ENCODE measurements at regions not wholly inside any gene's neighbourhood (a gene's known extent, or its start where the extent isn't known, plus 50 kb on each side); places are given as distances from the start of the nearest gene placed in this dataset.

GRCh38 chr17:36742267-36743000 is 141.1 kb downstream of the MRM1 start:
- no peak for DNase-seq (ENCODE audit: low read depth in 1 of 2, low spot score in 2 of 2)
- H3K36me3 ChIP-seq, result no peaks in the 10 kb centered on the region
- no peaks in the 10 kb centered on the region for H3K4me1 ChIP-seq (replicated peaks)
- H3K27ac ChIP-seq, result no peak overlapping the region
- H3K27me3 ChIP-seq (replicated peaks), result peaks cover 9% of the 10 kb centered on the region
- no peaks in the 10 kb centered on the region for H3K9me3 ChIP-seq (replicated peaks)
- no peak overlapping the region for H3K4me3 ChIP-seq

DNA sequence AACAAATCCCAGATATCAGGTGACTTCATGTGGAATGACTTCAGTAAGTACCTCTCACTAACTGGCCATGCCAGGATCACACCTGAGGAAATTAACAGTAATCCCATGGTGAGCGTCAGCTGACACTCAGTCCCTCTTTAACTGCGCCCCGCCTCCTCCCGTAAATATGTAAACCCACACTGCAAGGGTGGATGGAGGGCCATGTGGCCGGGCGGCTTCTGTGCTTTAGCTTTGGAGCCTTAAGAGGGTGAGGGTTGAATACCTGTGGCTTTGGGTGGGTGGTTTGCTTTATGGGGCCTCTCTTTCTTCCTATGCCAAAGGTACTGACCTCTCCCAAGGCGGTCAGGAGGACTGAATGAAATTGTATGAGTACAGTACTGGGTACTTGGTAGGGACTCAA is 141.7 kb downstream of the MRM1 start:
- Histone ChIP-seq H3K27me3 (replicated peaks) (peaks cover 9% of the 10 kb centered on the region), H3K36me3 (no peaks in the 10 kb centered on the region), H3K4me1 (replicated peaks) (no peaks in the 10 kb centered on the region), H3K27ac (no peak overlapping the region), H3K9me3 (replicated peaks) (no peaks in the 10 kb centered on the region), H3K4me3 (no peak overlapping the region)
- DNase-seq (ENCODE audit: low read depth in 1 of 2, low spot score in 2 of 2), result no peak

GRCh38 chr17:36746381-36747053 is 145.1 kb downstream of the MRM1 start:
- no peak overlapping the region for H3K4me3 ChIP-seq
- no peaks in the 10 kb centered on the region for H3K36me3 ChIP-seq
- no peaks in the 10 kb centered on the region for H3K4me1 ChIP-seq (replicated peaks)
- H3K27ac ChIP-seq, result no peak overlapping the region
- no peaks in the 10 kb centered on the region for H3K9me3 ChIP-seq (replicated peaks)
- DNase-seq (ENCODE audit: low read depth in 1 of 2, low spot score in 2 of 2), result no peak
- H3K27me3 ChIP-seq (replicated peaks), result peaks cover 6% of the 10 kb centered on the region

DNA sequence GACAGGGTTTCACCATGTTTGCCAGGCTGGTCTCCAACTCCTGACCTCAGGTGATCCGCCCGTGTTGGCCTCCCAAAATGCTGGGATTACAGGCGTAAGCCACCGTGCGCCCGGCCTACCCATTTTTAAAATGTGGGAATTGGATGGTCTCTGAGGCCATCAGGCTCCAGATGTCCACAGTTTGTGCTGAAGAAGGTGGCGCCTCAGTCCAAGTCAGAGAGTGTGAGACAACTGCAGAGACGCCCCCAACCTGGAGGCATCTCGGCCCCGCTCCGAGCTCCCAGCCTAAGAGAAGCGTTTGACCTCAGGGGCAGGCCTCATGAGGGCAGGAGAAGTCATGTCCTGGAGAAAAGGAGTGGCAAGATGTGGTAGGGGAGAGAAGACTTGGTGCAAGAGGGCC is 146.5 kb downstream of the MRM1 start:
- H3K27ac ChIP-seq, result no peak overlapping the region
- H3K9me3 ChIP-seq (replicated peaks), result no peaks in the 10 kb centered on the region
- H3K4me3 ChIP-seq, result no peak overlapping the region
- H3K27me3 ChIP-seq (replicated peaks), result peaks cover 6% of the 10 kb centered on the region
- DNase-seq (ENCODE audit: low read depth in 1 of 2, low spot score in 2 of 2), result no peak
- H3K4me1 ChIP-seq (replicated peaks), result no peaks in the 10 kb centered on the region
- H3K36me3 ChIP-seq, result no peaks in the 10 kb centered on the region

DNA sequence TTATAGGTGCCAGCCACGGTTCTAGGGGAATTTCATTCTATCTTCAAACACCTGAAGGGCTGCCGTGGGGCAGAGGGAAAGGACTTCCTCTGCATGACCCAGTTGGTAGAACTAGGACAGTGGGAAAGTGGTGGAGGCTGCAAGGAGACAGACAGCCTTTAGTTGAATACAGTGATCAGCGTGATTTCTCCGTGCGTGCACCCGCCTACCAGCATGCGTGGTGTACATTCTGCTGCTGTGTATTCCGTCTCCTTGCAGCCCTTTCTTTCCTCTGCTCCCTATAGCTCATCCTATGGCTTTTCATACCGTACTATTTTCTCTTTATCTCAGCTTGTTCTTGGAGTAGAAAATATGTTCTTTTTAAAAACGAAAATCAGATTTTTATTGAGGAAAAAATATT is 146.9 kb downstream of the MRM1 start:
- Histone ChIP-seq H3K4me3 (no peak overlapping the region), H3K4me1 (replicated peaks) (no peaks in the 10 kb centered on the region), H3K36me3 (no peaks in the 10 kb centered on the region), H3K27me3 (replicated peaks) (peaks cover 6% of the 10 kb centered on the region), H3K27ac (no peak overlapping the region), H3K9me3 (replicated peaks) (no peaks in the 10 kb centered on the region)
- DNase-seq (ENCODE audit: low read depth in 1 of 2, low spot score in 2 of 2), result no peak

DNA sequence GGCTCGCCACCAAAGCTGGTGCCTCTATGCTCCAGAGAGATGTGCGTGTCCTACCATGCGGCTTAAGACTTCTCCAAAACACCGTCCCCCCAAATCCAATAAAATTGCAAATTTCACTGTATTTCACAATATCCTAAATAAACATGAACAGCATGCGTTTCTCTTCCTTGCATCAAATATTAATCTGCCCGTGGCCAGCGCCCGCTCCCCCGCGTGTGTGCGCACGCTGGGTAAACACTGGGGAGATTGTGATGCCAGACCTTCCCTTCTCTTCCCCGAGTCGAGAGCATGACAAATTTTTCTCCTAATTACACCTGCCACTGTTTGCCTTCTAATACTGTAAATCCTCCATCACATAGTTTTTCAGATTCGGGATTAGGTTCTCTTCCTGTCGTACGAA is 148.1 kb downstream of the MRM1 start:
- DNase-seq (ENCODE audit: low read depth in 1 of 2, low spot score in 2 of 2), result no peak
- no peak overlapping the region for H3K4me3 ChIP-seq
- no peaks in the 10 kb centered on the region for H3K9me3 ChIP-seq (replicated peaks)
- no peaks in the 10 kb centered on the region for H3K36me3 ChIP-seq
- H3K4me1 ChIP-seq (replicated peaks), result no peaks in the 10 kb centered on the region
- H3K27ac ChIP-seq, result no peak overlapping the region
- H3K27me3 ChIP-seq (replicated peaks), result peaks cover 4% of the 10 kb centered on the region

DNA sequence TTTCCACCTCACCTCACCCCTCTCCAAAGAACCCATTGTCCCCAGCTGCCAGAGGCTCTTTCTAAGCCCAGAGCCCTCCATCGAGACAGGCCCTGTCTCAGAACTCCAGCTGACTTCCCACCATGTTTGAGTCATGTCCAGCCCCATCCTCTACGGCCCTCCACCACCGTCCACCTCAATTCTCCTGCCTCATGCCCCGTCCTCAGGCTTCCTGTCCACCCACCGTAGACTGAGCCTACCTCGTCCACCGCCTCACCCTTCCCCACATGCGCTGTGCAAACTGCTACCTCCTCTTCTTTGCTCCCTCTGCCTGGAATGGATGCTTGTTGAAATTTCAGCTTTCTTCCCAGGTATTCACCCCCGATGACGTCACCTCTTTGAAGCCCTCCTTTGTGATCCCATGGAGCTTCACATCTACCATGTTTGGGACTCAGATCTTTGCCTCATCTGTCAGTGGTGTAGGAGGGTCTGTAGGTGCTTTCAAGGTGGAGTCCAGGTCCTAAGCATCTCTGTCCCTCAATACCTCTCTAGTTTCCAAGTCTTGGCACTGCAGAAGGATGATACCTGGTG is 149.0 kb downstream of the MRM1 start:
- Histone ChIP-seq H3K27ac (no peak overlapping the region), H3K4me3 (no peak overlapping the region), H3K4me1 (replicated peaks) (no peaks in the 10 kb centered on the region), H3K27me3 (replicated peaks) (peaks cover under 1% of the 10 kb centered on the region; the same call in 1 of the 2 replicates), H3K36me3 (no peaks in the 10 kb centered on the region), H3K9me3 (replicated peaks) (no peaks in the 10 kb centered on the region)
- no peak for DNase-seq (ENCODE audit: low read depth in 1 of 2, low spot score in 2 of 2)

- Histone ChIP-seq H3K9me3 (replicated peaks) (no peaks in the 10 kb centered on the region), H3K4me3 (no peak overlapping the region), H3K27ac (no peak overlapping the region), H3K4me1 (replicated peaks) (no peaks in the 10 kb centered on the region), H3K27me3 (replicated peaks) (no peaks in the 10 kb centered on the region; the same call in 1 of the 2 replicates), H3K36me3 (no peaks in the 10 kb centered on the region)
- DNase-seq (ENCODE audit: low read depth in 1 of 2, low spot score in 2 of 2), result no peak
Observed at GRCh38 chr17:36752096-36752888, 150.9 kb downstream of the MRM1 start.

GRCh38 chr17:36755586-36755985 is 154.2 kb downstream of the MRM1 start:
- no peak for DNase-seq (ENCODE audit: low read depth in 1 of 2, low spot score in 2 of 2)
- Histone ChIP-seq H3K9me3 (replicated peaks) (no peaks in the 10 kb centered on the region), H3K27me3 (replicated peaks) (no peaks in the 10 kb centered on the region), H3K27ac (no peak overlapping the region), H3K4me3 (no peak overlapping the region), H3K36me3 (no peaks in the 10 kb centered on the region), H3K4me1 (replicated peaks) (no peaks in the 10 kb centered on the region)

DNA sequence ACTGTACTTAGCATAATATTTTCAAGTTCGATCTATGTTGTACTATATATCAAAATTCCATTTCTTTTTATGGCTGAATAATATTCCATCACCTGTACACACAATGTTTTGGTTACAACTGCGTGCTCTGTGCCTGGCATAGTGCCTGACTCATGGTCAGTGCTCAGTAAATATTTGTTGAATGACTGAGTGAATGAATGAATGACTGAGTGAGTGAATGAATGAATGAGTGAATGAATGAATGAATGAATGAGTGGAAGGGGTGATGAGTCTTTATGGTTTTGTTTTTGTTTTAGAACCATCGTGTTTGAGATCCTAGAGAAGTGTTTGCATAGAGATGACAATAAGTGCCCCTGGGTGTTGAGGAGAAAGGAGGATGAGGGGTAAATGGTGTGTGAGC is 155.3 kb downstream of the MRM1 start:
- H3K27me3 ChIP-seq (replicated peaks), result no peaks in the 10 kb centered on the region
- H3K9me3 ChIP-seq (replicated peaks), result no peaks in the 10 kb centered on the region
- H3K36me3 ChIP-seq, result no peaks in the 10 kb centered on the region
- H3K4me3 ChIP-seq, result no peak overlapping the region
- no peak for DNase-seq (ENCODE audit: low read depth in 1 of 2, low spot score in 2 of 2)
- no peaks in the 10 kb centered on the region for H3K4me1 ChIP-seq (replicated peaks)
- H3K27ac ChIP-seq, result no peak overlapping the region

- no peaks in the 10 kb centered on the region for H3K36me3 ChIP-seq
- no peak overlapping the region for H3K4me3 ChIP-seq
- H3K9me3 ChIP-seq (replicated peaks), result no peaks in the 10 kb centered on the region
- no peak overlapping the region for H3K27ac ChIP-seq
- no peaks in the 10 kb centered on the region for H3K27me3 ChIP-seq (replicated peaks)
- no peaks in the 10 kb centered on the region for H3K4me1 ChIP-seq (replicated peaks)
- no peak for DNase-seq (ENCODE audit: low read depth in 1 of 2, low spot score in 2 of 2)
Observed at GRCh38 chr17:36760425-36760824, 159.0 kb downstream of the MRM1 start.

DNA sequence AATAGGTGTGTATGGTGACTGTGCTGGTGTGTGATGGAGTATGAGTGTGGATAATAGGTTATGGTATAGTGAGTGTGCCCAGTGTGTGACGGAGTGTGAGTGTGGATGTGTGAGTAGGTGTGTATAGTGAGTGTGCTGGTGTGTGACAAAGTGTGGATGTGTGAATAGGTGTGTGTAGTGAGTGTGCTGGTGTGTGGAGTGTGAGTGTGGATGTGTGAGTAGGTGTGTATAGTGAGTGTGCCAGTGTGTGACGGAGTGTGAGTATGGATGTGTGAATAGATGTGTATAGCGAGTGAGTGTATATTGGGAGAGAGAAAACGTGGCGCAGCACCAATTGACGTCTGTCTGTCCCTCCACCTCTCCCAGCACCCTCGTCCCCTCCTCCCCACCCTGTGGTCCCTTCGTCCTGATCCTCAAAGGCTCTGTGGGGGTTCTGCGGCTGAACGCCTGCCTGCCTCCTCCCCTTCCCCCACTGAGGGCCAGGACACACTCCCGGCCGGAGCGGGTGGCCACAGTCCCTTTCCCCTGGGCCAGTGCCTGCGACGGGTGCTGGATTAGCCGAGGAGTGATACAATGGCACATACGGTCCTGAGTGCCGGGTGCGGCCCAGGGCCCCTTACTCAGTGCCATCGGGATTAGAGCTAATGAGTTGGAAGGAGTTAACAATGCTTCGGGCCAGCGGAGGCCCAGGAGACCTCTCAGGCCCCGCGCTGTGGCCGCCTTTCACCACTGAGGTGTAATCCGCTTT is 160.0 kb downstream of the MRM1 start:
- Histone ChIP-seq H3K27me3 (replicated peaks) (no peaks in the 10 kb centered on the region), H3K4me1 (replicated peaks) (no peaks in the 10 kb centered on the region), H3K4me3 (no peak overlapping the region), H3K36me3 (no peaks in the 10 kb centered on the region), H3K9me3 (replicated peaks) (no peaks in the 10 kb centered on the region), H3K27ac (no peak overlapping the region)
- no peak for DNase-seq (ENCODE audit: low read depth in 1 of 2, low spot score in 2 of 2)

DNA sequence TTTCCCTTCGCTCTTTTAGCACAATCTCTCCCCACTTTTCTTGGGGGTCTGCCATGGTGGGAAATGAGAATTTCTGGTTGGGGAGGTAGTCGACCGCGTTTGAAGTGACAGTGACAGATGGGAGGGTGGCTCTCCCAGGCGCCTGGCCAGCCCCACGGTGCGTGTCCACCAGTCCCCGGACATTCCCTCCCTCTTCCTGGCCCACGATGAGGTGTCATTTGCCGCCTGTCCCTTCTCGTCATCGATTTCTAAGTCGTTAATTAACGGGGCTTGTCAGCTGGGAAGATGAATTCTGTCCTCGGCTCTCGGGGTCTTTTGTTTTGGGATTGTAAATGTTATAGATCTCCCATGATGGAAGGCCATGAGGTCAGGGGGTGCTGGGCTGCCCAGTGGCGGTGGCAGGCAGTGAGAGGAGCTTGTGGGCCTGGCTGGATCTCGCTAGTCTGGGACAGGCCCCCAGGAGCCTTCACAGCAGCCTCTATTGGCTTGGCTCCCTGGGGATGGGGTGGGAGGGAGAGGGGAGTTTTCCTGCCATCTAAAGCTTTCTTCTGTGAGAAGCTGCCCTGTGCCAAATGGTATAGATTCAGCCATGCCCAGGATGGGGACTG is 164.2 kb downstream of the MRM1 start:
- no peak for DNase-seq (ENCODE audit: low read depth in 1 of 2, low spot score in 2 of 2)
- Histone ChIP-seq H3K9me3 (replicated peaks) (no peaks in the 10 kb centered on the region), H3K4me1 (replicated peaks) (no peaks in the 10 kb centered on the region), H3K27me3 (replicated peaks) (peaks cover 5% of the 10 kb centered on the region), H3K36me3 (no peaks in the 10 kb centered on the region), H3K27ac (no peak overlapping the region), H3K4me3 (no peak overlapping the region)

All from SJSA1 (cell line).